A673 (cell line): ENCODE measurements at regions not wholly inside any gene's neighbourhood (a gene's known extent, or its start where the extent isn't known, plus 50 kb on each side); places are given as distances from the start of the nearest gene placed in this dataset.

Experiments
- BruUV-seq: library from RNA; stranded (reverse); fragments of 400-500 nt; replicated peaks from 2 replicates; lab custom pipeline; 2021; lab: Mats Ljungman, UMichigan
- CTCF ChIA-PET: fragments of 300-600 bp; sonication (Branson Sonifier 250); formaldehyde crosslinking; loops from one replicate; lab custom pipeline; 2022; ENCODE audit warnings: antibody characterized with exemption; lab: Charles Lee
- POLR2A ChIA-PET: fragments of 300-600 bp; sonication (Branson Sonifier 250); formaldehyde crosslinking; loops from one replicate; lab custom pipeline; 2022; ENCODE audit warnings: antibody characterized with exemption; ENCODE audit not compliant: low non-redundant PET; lab: Charles Lee
- DNase-seq: peaks from one replicate; pipeline ENCODE4 v3.0.0-alpha.2; 2015; ENCODE audit warnings: low spot score
- H3K27ac ChIP-seq: fragments of 200-600 bp; sonication (generic); 2 replicates; pipeline ENCODE4 v1.5.1; 2016; ENCODE audit warnings: mixed run types, low read depth, mild to moderate bottlenecking, mixed read lengths, antibody characterized with exemption, low read length; ENCODE audit not compliant: poor library complexity, severe bottlenecking
- H3K27me3 ChIP-seq: fragments of 200-600 bp; sonication (generic); replicated peaks from 2 replicates; pipeline ENCODE4 v1.6.1; 2017; ENCODE audit warnings: mixed run types, low read depth, mild to moderate bottlenecking, mixed read lengths, antibody characterized with exemption, low read length; ENCODE audit not compliant: insufficient read depth, poor library complexity
- H3K36me3 ChIP-seq: fragments of 200-600 bp; sonication (generic); 2 replicates; pipeline ENCODE4 v1.6.1; 2016; ENCODE audit warnings: mixed run types, mild to moderate bottlenecking, mixed read lengths, antibody characterized with exemption, low read length; ENCODE audit not compliant: insufficient read depth, poor library complexity, severe bottlenecking
- H3K4me1 ChIP-seq: fragments of 200-600 bp; sonication (generic); 2 replicates; pipeline ENCODE4 v1.6.1; 2017; ENCODE audit warnings: mixed run types, mild to moderate bottlenecking, mixed read lengths, antibody characterized with exemption, low read length; ENCODE audit not compliant: insufficient read depth, poor library complexity, severe bottlenecking
- H3K4me3 ChIP-seq: fragments of 200-600 bp; sonication (generic); 2 replicates; pipeline ENCODE4 v1.5.1; 2016; ENCODE audit warnings: low read depth, mixed run types, mild to moderate bottlenecking, mixed read lengths, low read length; ENCODE audit not compliant: poor library complexity, severe bottlenecking
- H3K9me3 ChIP-seq: fragments of 200-600 bp; sonication (generic); 2 replicates; pipeline ENCODE4 v1.6.1; 2016; ENCODE audit warnings: mixed run types, low read depth, mild to moderate bottlenecking, mixed read lengths, antibody characterized with exemption, low read length; ENCODE audit not compliant: poor library complexity, severe bottlenecking
- CTCF ChIP-seq: fragments of 300-800, 200-600 bp; sonication (generic); conservative IDR thresholded peaks from 2 replicates; pipeline ENCODE4 v1.5.1; 2017; ENCODE audit warnings: low read depth, mild to moderate bottlenecking, antibody characterized with exemption, low read length, moderate library complexity, mixed read lengths
- EZH2 ChIP-seq: fragments of 200-600 bp; sonication (generic); IDR thresholded peaks from 2 replicates; pipeline ENCODE4 v1.6.1; 2017; ENCODE audit warnings: borderline replicate concordance, low read depth, mild to moderate bottlenecking, mixed read lengths, antibody characterized with exemption, low read length; ENCODE audit not compliant: poor library complexity, severe bottlenecking
- intact Hi-C: fragments of 100-400 bp; cut with micrococcal nuclease; formaldehyde crosslinking; loops from one replicate; pipeline ENCODE4 v1.10.0; 2022; ENCODE audit not compliant: unreplicated experiment

- Histone ChIP-seq H3K9me3 (peaks cover 31% of the 10 kb centered on the region), H3K36me3 (no peaks in the 10 kb centered on the region)
- TF ChIP-seq EZH2 (no peak), CTCF (no peak)
Observed at GRCh38 chr5:12099296-12099695, 195.1 kb upstream of the CTNND2 start.

GRCh38 chr5:12095808-12096281, 191.6 kb upstream of the CTNND2 start:
- Histone ChIP-seq H3K36me3 (no peaks in the 10 kb centered on the region), H3K4me3 (no peak overlapping the region), H3K4me1 (no peaks in the 10 kb centered on the region), H3K27me3 (no peaks in the 10 kb centered on the region), H3K9me3 (peaks cover 51% of the 10 kb centered on the region), H3K27ac (no peak overlapping the region)
- POLR2A ChIA-PET = interaction anchor here (0.5 kb wide), 1 partner anchor 1100 kb away, joined by 3 read pairs; no protein-coding TSS in a partner anchor
- intact Hi-C loops = no loop called here
- TF ChIP-seq EZH2 (no peak), CTCF (no peak)
- DNase-seq = no peak
- no TSS peak for BruUV-seq
- CTCF ChIA-PET = no interaction called here

More at GRCh38 chr5:12099296-12099695, 195.1 kb upstream of the CTNND2 start:
- Histone ChIP-seq H3K27me3 (no peaks in the 10 kb centered on the region), H3K27ac (no peak overlapping the region), H3K4me1 (no peaks in the 10 kb centered on the region), H3K4me3 (no peak overlapping the region)
- POLR2A ChIA-PET = no interaction called here
- BruUV-seq = no TSS peak
- DNase-seq = no peak
- intact Hi-C loops = no loop called here
- CTCF ChIA-PET = no interaction called here

GRCh38 chr5:12093586-12093985, 189.3 kb upstream of the CTNND2 start:
- H3K4me1 ChIP-seq = no peaks in the 10 kb centered on the region
- H3K4me3 ChIP-seq = no peak overlapping the region
- BruUV-seq = no TSS peak
- ChIA-PET POLR2A (no interaction called here), CTCF (no interaction called here)
- H3K27ac ChIP-seq = no peak overlapping the region
- H3K36me3 ChIP-seq = no peaks in the 10 kb centered on the region
- no peaks in the 10 kb centered on the region for H3K27me3 ChIP-seq
- TF ChIP-seq CTCF (no peak), EZH2 (no peak)
- intact Hi-C loops = no loop called here
- peaks cover 51% of the 10 kb centered on the region for H3K9me3 ChIP-seq
- DNase-seq = no peak
